ENCODE measurements at regions not wholly inside any gene's neighbourhood (a gene's known extent, or its start where the extent isn't known, plus 50 kb on each side); places are given as distances from the start of the nearest gene placed in this dataset.
"Not testable (repeated sequence)": the region's sequence is repeated elsewhere in the genome, so short reads cannot be mapped to it uniquely, and the experiment has no call there.

DNA sequence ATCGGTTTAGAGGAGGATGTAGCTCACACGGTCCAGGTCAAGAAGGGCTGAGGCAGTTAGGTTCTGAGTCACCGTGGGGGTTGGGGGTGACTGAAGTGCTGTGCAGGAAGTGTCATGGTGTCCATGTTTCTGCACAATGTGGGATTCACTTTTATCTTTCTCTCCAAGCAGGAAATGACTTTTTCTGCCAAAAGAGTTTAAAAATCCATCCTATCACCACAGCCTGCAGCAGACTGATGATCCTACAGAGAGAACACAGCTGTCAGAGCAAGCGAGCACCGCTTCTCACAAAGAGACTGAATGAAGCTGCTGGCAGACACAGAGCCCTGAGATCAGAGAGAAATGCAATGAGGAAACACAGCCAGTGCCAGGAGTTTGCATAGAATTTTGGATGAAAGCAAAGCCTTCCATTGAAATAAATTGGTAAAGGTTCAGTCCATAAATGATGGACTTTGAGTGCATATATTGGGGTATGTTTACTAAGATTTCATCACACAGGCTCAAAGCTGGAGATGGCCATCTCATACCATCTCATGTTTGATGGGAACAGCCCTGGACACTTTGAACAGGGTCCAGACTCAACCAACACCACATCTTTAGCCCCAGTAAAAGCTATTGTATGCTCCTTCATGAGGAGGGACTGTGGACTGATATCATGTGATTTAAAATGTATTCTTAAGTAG lies 213.9 kb upstream of the FBXL7 start:
- Histone ChIP-seq H3K4me3 (no peak overlapping the region), H3K27ac (replicated peaks) (peak overlapping the region; percentile 9), H3K36me3 (no peaks in the 10 kb centered on the region), H3K9me3 (replicated peaks) (no peaks in the 10 kb centered on the region), H3K27me3 (ENCODE audit: low read depth) (no peaks in the 10 kb centered on the region), H3K4me1 (peaks cover 7% of the 10 kb centered on the region)
- TF ChIP-seq CTCF (IDR thresholded peaks at IDR 0.05; ENCODE audit: borderline replicate concordance), result no peak
- intact Hi-C loops (cut with micrococcal nuclease), result no loop called here
- DNase-seq, result peak; percentile 28

GRCh38 chr5:15284706-15285105 lies 215.3 kb upstream of the FBXL7 start:
- DNase-seq, result no peak
- intact Hi-C loops (cut with micrococcal nuclease), result no loop called here
- no peak for TF ChIP-seq CTCF (IDR thresholded peaks at IDR 0.05; ENCODE audit: borderline replicate concordance)

GRCh38 chr5:15283076-15283475 lies 216.9 kb upstream of the FBXL7 start:
- H3K27me3 ChIP-seq (ENCODE audit: low read depth), result no peaks in the 10 kb centered on the region
- intact Hi-C loops (cut with micrococcal nuclease), result no loop called here
- H3K36me3 ChIP-seq, result no peaks in the 10 kb centered on the region
- TF ChIP-seq CTCF (IDR thresholded peaks at IDR 0.05; ENCODE audit: borderline replicate concordance), result no peak
- H3K4me3 ChIP-seq, result no peak overlapping the region
- no peak overlapping the region for H3K27ac ChIP-seq (replicated peaks)
- peaks cover 12% of the 10 kb centered on the region for H3K9me3 ChIP-seq (replicated peaks)
- peaks cover 7% of the 10 kb centered on the region for H3K4me1 ChIP-seq
- DNase-seq, result no peak

More at GRCh38 chr5:15284706-15285105, 215.3 kb upstream of the FBXL7 start:
- Histone ChIP-seq H3K9me3 (replicated peaks) (peaks cover under 1% of the 10 kb centered on the region), H3K27ac (replicated peaks) (no peak overlapping the region), H3K4me1 (peaks cover 7% of the 10 kb centered on the region), H3K4me3 (no peak overlapping the region), H3K36me3 (no peaks in the 10 kb centered on the region), H3K27me3 (ENCODE audit: low read depth) (no peaks in the 10 kb centered on the region)

GRCh38 chr5:15282611-15283010 lies 217.4 kb upstream of the FBXL7 start:
- no peak for DNase-seq
- no peak overlapping the region for H3K27ac ChIP-seq (replicated peaks)
- no peak for TF ChIP-seq CTCF (IDR thresholded peaks at IDR 0.05; ENCODE audit: borderline replicate concordance)
- H3K4me1 ChIP-seq, result peaks cover 7% of the 10 kb centered on the region
- H3K36me3 ChIP-seq, result no peaks in the 10 kb centered on the region
- no peak overlapping the region for H3K4me3 ChIP-seq
- H3K27me3 ChIP-seq (ENCODE audit: low read depth), result no peaks in the 10 kb centered on the region
- peaks cover 12% of the 10 kb centered on the region for H3K9me3 ChIP-seq (replicated peaks)
- intact Hi-C loops (cut with micrococcal nuclease), result no loop called here

DNA sequence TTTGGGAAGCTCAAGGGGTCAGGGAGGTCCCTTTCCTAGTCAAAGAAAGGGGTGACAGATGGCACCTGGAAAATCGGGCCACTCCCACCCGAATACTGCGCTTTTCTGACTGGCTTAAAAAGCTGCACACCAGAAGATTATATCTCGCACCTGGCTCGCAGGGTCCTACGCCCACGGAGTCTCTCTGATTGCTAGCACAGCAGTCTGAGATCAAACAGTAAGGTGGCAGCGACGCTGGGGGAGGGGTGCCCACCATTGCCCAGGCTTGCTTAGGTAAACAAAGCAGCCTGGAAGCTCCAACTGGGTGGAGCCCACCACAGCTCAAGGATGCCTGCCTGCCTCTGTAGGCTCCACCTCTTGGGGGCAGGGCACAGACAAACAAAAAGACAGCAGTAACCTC lies 228.4 kb upstream of the FBXL7 start:
- H3K27me3 ChIP-seq (ENCODE audit: low read depth); H3K9me3 ChIP-seq (replicated peaks); H3K4me1 ChIP-seq; H3K27ac ChIP-seq (replicated peaks); DNase-seq; H3K4me3 ChIP-seq; H3K36me3 ChIP-seq; intact Hi-C loops (cut with micrococcal nuclease): not testable (repeated sequence)

DNA sequence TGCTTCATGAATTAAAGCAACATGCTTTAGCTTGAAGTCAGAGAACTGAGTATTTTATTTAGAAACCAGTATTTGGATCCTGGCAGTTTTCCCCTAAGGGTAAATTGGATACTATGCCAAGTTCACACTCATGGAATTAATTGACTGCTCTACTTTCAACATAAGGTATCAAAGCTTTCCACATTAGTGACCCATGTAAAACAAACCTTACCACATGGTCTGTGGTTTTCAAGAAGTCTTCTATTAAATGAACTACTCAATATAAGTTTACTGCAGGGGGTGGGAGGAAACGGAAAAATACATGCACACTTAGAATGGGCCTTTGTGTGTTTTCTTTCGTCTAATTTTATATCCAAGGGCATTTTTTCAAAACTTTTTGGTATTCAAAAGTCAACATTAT lies 232.0 kb upstream of the FBXL7 start:
- Histone ChIP-seq H3K27ac (replicated peaks) (no peak overlapping the region), H3K36me3 (no peaks in the 10 kb centered on the region), H3K27me3 (ENCODE audit: low read depth) (no peaks in the 10 kb centered on the region), H3K4me3 (no peak overlapping the region), H3K4me1 (peaks cover 14% of the 10 kb centered on the region), H3K9me3 (replicated peaks) (peaks cover 7% of the 10 kb centered on the region)
- no peak for DNase-seq
- intact Hi-C loops (cut with micrococcal nuclease), result no loop called here
- no peak for TF ChIP-seq CTCF (IDR thresholded peaks at IDR 0.05; ENCODE audit: borderline replicate concordance)
